ENCODE measurements at regions not wholly inside any gene's neighbourhood (a gene's known extent, or its start where the extent isn't known, plus 50 kb on each side); places are given as distances from the start of the nearest gene placed in this dataset.

GRCh38 chr11:90775567-90776165 lies 552.8 kb upstream of the CHORDC1 start:
- DNase-seq (ENCODE audit: low read depth), result no peak
- no peak overlapping the region for H3K4me3 ChIP-seq (ENCODE audit: low read depth, low read length)
- no peak for TF ChIP-seq CTCF (IDR thresholded peaks at IDR 0.05; ENCODE audit: low read depth, low read length, missing control alignments)

- H3K4me3 ChIP-seq (ENCODE audit: low read depth, low read length), result no peak overlapping the region
- no peak for DNase-seq (ENCODE audit: low read depth)
- TF ChIP-seq CTCF (IDR thresholded peaks at IDR 0.05; ENCODE audit: low read depth, low read length, missing control alignments), result no peak
Observed at GRCh38 chr11:90774727-90775566, 552.1 kb upstream of the CHORDC1 start.

GRCh38 chr11:90770007-90770406 lies 547.2 kb upstream of the CHORDC1 start:
- no peak for TF ChIP-seq CTCF (IDR thresholded peaks at IDR 0.05; ENCODE audit: low read depth, low read length, missing control alignments)

GRCh38 chr11:90766121-90766520 lies 543.3 kb upstream of the CHORDC1 start:
- TF ChIP-seq CTCF (IDR thresholded peaks at IDR 0.05; ENCODE audit: low read depth, low read length, missing control alignments), result no peak
- H3K4me3 ChIP-seq (ENCODE audit: low read depth, low read length), result no peak overlapping the region
- DNase-seq (ENCODE audit: low read depth), result no peak

More at GRCh38 chr11:90770007-90770406, 547.2 kb upstream of the CHORDC1 start:
- no peak overlapping the region for H3K4me3 ChIP-seq (ENCODE audit: low read depth, low read length)
- DNase-seq (ENCODE audit: low read depth), result no peak

- no peak overlapping the region for H3K4me3 ChIP-seq (ENCODE audit: low read depth, low read length)
- DNase-seq (ENCODE audit: low read depth), result no peak
- no peak for TF ChIP-seq CTCF (IDR thresholded peaks at IDR 0.05; ENCODE audit: low read depth, low read length, missing control alignments)
Observed at GRCh38 chr11:90764691-90765090, 541.8 kb upstream of the CHORDC1 start.

GRCh38 chr11:90757849-90758494 lies 535.1 kb upstream of the CHORDC1 start:
- no peak overlapping the region for H3K4me3 ChIP-seq (ENCODE audit: low read depth, low read length)
- DNase-seq (ENCODE audit: low read depth), result no peak
- no peak for TF ChIP-seq CTCF (IDR thresholded peaks at IDR 0.05; ENCODE audit: low read depth, low read length, missing control alignments)
